Lower leg skin (tissue), 3 donors: ENCODE measurements at regions not wholly inside any gene's neighbourhood (a gene's known extent, or its start where the extent isn't known, plus 50 kb on each side); places are given as distances from the start of the nearest gene placed in this dataset.

ENCODE experiments used
- CTCF ChIP-seq, 3 donors: fragments of 450-650 bp; IDR thresholded peaks; one replicate each; pipeline ENCODE4 v1.5.1; 2016; ENCODE audit warnings: antibody characterized with exemption in 3 of 3, mild to moderate bottlenecking in 3 of 3, moderate library complexity in 2 of 3
- POLR2A ChIP-seq, 2 donors: fragments of 450-650 bp; IDR thresholded peaks; one replicate each; pipeline ENCODE4 v1.6.1; 2016 to 2017; ENCODE audit warnings: antibody characterized with exemption in 2 of 2, mild to moderate bottlenecking in 1 of 2, moderate library complexity in 1 of 2

GRCh38 chr18:60910534-60910933 lies 422.7 kb upstream of the CDH20 start:
- no peak for TF ChIP-seq CTCF (IDR thresholded peaks at IDR 0.05)
- TF ChIP-seq POLR2A (IDR thresholded peaks at IDR 0.05): no peak
